ENCODE measurements at regions not wholly inside any gene's neighbourhood (a gene's known extent, or its start where the extent isn't known, plus 50 kb on each side); places are given as distances from the start of the nearest gene placed in this dataset.

DNA sequence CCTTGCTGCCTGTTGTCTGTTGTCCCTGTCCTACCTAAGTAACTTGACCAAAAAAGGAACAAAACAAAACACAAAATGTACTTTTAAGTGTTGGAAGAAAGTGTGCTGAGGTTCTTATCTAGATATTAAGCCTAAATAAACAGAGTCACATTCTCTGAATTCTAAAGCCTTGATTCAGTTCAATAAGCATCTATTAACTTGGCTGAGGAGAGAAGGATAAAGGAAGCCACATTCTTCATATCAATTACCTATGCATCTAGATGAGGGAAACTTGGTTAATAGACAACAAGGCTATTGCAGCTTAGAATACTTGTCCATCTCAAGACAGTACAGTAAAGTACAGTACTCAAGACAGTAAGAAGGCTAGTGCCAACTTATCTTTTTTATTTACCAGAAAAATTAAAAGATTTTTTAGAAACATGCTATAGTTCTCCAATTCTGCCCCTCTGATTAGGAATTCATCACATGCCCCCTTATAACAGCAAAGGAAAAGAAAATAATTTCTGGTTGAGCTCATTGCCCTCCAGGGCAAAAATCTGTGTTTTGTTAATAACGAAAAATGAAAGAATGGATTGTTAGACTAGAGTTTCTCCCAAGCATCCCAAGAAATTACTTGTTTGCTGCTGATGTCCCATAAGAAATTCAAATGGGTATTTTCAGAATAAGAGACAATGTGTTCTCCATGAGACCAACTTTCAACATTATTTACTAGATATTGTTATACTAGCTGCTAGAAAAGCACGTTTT is 546.5 kb upstream of the SEMA3D start:
- in situ Hi-C loops (cut with HindIII; ENCODE audit: low pct_ligation_motif_present, low sequenced_read_pairs) = loop anchor here (25.0 kb wide), 1 partner anchor 1796 kb away; no protein-coding TSS in a partner anchor
- H3K4me3 ChIP-seq (ENCODE audit: low read depth, low read length) = no peak overlapping the region
- DNase-seq = no peak
- no peak overlapping the region for H3K27ac ChIP-seq
- H3K27me3 ChIP-seq (replicated peaks) = no peaks in the 10 kb centered on the region
- H3K36me3 ChIP-seq (replicated peaks) = no peaks in the 10 kb centered on the region
- TF ChIP-seq, protein P1, sequence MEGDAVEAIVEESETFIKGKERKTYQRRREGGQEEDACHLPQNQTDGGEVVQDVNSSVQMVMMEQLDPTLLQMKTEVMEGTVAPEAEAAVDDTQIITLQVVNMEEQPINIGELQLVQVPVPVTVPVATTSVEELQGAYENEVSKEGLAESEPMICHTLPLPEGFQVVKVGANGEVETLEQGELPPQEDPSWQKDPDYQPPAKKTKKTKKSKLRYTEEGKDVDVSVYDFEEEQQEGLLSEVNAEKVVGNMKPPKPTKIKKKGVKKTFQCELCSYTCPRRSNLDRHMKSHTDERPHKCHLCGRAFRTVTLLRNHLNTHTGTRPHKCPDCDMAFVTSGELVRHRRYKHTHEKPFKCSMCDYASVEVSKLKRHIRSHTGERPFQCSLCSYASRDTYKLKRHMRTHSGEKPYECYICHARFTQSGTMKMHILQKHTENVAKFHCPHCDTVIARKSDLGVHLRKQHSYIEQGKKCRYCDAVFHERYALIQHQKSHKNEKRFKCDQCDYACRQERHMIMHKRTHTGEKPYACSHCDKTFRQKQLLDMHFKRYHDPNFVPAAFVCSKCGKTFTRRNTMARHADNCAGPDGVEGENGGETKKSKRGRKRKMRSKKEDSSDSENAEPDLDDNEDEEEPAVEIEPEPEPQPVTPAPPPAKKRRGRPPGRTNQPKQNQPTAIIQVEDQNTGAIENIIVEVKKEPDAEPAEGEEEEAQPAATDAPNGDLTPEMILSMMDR (IDR thresholded peaks at IDR 0.05; ENCODE audit: low read depth, low read length, missing control alignments) = no peak

DNA sequence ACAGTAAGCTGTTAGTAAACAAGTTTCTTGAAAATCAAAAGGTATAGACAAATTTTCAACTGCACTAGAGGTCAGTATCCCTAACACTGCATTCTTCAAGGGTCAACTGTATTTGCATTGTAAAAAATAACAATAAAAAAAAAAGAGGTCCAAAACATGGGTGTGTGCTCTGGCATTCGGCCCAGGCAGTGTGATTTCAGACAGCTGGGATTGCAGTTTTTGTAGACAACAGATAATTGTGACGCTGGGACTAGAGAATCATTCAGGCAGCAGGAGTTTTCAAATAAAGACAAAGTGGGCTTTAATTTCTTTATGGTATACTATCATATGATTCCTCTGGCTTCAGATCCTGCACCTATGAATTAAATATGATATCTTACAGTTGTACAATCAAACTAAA is 543.2 kb upstream of the SEMA3D start:
- no peaks in the 10 kb centered on the region for H3K27me3 ChIP-seq (replicated peaks)
- H3K36me3 ChIP-seq (replicated peaks) = no peaks in the 10 kb centered on the region
- no peak overlapping the region for H3K4me3 ChIP-seq (ENCODE audit: low read depth, low read length)
- TF ChIP-seq, protein P1 (IDR thresholded peaks at IDR 0.05; ENCODE audit: low read depth, low read length, missing control alignments) = no peak
- no peak for DNase-seq
- in situ Hi-C loops (cut with HindIII; ENCODE audit: low pct_ligation_motif_present, low sequenced_read_pairs) = loop anchor here (25.0 kb wide), 1 partner anchor 1793 kb away; no protein-coding TSS in a partner anchor
- no peak overlapping the region for H3K27ac ChIP-seq

DNA sequence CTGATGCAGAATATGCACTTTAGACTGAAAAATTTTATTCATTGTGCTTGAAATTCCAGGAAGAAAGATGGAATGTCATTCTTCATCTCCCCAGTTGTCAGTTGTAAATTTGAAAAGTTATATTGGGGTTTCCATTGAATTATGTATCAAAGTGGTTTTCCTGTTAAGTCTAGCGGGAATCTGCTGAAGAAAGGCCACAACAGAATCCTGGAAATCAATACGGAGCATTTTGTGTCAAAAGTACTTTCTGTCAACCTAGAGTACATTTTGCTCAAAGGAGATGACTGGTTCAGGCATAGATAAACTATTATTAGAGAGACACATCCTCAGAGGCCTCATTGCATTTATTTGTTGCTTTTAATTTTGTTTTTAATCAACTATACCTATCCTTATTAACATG is 538.2 kb upstream of the SEMA3D start:
- TF ChIP-seq, protein P1 (IDR thresholded peaks at IDR 0.05; ENCODE audit: low read depth, low read length, missing control alignments) = no peak
- in situ Hi-C loops (cut with HindIII; ENCODE audit: low pct_ligation_motif_present, low sequenced_read_pairs) = loop anchor here (25.0 kb wide), 1 partner anchor 1788 kb away; no protein-coding TSS in a partner anchor
- no peak overlapping the region for H3K4me3 ChIP-seq (ENCODE audit: low read depth, low read length)
- no peak for DNase-seq
- H3K27ac ChIP-seq = no peak overlapping the region
- no peaks in the 10 kb centered on the region for H3K36me3 ChIP-seq (replicated peaks)
- H3K27me3 ChIP-seq (replicated peaks) = no peaks in the 10 kb centered on the region

DNA sequence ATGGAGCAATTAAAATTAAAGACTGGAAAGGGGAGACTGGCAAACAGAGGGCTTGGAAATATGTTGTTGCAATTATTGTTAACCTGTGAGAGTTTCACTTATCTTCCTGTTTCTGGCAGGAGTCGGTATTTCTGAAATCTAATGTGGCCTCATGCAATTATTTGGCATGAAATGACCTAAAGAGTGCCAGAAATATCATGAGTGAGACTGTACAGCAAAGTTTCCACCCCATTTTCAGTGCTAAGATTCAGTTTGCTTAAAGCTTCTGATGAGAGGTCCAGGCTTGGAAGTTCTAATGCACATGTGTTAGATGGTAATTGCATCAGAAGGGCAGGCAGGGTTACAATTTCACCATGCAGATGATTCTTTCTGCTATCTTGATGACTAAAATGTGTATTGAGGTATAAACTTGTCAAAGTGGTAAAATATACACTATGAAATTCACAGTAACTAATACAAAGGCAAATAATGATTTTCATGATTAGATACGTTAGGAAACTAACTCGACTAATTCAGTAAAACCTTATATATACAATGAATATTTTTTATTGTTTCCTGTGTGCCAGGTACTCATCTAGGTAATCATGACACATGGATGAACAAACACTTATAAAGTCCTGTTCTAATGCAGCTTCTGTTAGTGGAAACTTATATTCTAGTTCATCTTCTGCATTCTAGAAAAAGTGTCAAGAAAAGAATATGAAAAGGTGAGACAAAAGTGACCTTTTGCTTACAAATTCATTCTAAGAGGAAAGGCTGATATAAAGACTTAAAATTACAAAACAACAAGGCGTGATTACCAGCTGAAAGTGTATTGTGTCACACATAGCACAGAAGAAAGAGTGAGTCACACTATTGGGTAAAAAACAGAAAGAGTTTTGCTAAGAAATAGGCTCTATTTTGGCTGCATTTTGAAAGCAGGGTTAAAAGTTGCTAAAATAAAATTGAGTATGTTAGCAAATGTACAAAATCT is 533.4 kb upstream of the SEMA3D start:
- Histone ChIP-seq H3K27me3 (replicated peaks) (no peaks in the 10 kb centered on the region), H3K4me3 (ENCODE audit: low read depth, low read length) (no peak overlapping the region), H3K27ac (no peak overlapping the region), H3K36me3 (replicated peaks) (no peaks in the 10 kb centered on the region)
- TF ChIP-seq, protein P1 (IDR thresholded peaks at IDR 0.05; ENCODE audit: low read depth, low read length, missing control alignments) = no peak
- in situ Hi-C loops (cut with HindIII; ENCODE audit: low pct_ligation_motif_present, low sequenced_read_pairs) = no loop called here
- no peak for DNase-seq

DNA sequence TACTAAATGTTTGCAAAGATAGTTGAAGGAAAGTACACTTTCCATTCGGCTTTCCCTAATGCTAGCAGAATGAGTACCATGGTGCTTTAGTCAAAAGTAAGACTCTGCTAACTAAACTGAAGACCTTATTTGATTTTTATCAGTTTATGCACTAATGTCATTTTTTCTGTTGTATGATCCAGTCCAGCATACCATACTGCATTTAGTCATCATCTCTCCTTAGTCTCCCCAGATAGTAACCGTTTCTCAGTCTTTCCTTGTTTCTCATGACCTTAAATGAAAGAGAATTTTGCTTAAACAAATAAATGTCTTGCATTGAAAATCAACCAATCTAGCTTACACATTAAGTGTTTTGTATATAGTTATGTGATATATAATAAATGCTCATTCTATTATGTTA is 529.5 kb upstream of the SEMA3D start:
- Histone ChIP-seq H3K36me3 (replicated peaks) (no peaks in the 10 kb centered on the region), H3K4me3 (ENCODE audit: low read depth, low read length) (no peak overlapping the region), H3K27me3 (replicated peaks) (no peaks in the 10 kb centered on the region), H3K27ac (no peak overlapping the region)
- no peak for DNase-seq
- in situ Hi-C loops (cut with HindIII; ENCODE audit: low pct_ligation_motif_present, low sequenced_read_pairs) = no loop called here
- TF ChIP-seq, protein P1 (IDR thresholded peaks at IDR 0.05; ENCODE audit: low read depth, low read length, missing control alignments) = no peak
